GM19455 (cell line): ENCODE measurements at regions not wholly inside any gene's neighbourhood (a gene's known extent, or its start where the extent isn't known, plus 50 kb on each side); places are given as distances from the start of the nearest gene placed in this dataset.

Experiments
- ATAC-seq: cut with Tn5 transposase; IDR thresholded peaks from one replicate; pipeline ENCODE4 v1.9.1; 2021; ENCODE audit not compliant: unreplicated experiment

GRCh38 chr11:30089921-30090320 lies 73.1 kb upstream of the KCNA4 start:
- ATAC-seq, result no peak

GRCh38 chr11:30091246-30091645 lies 74.4 kb upstream of the KCNA4 start:
- ATAC-seq, result no peak

GRCh38 chr11:30091737-30092136 lies 74.9 kb upstream of the KCNA4 start:
- no peak for ATAC-seq

- ATAC-seq, result no peak
Observed at GRCh38 chr11:30092518-30092917, 75.7 kb upstream of the KCNA4 start.

- ATAC-seq, result no peak
Observed at GRCh38 chr11:30100495-30100894, 83.7 kb upstream of the KCNA4 start.

- ATAC-seq, result no peak
Observed at GRCh38 chr11:30106222-30107181, 89.7 kb upstream of the KCNA4 start.

- no peak for ATAC-seq
Observed at GRCh38 chr11:30107899-30108298, 91.1 kb upstream of the KCNA4 start.

GRCh38 chr11:30109774-30110173 lies 92.9 kb upstream of the KCNA4 start:
- ATAC-seq, result no peak

GRCh38 chr11:30110691-30111090 lies 93.9 kb upstream of the KCNA4 start:
- no peak for ATAC-seq

GRCh38 chr11:30111786-30112185 lies 95.0 kb upstream of the KCNA4 start:
- ATAC-seq, result no peak

GRCh38 chr11:30113326-30113898 lies 96.6 kb upstream of the KCNA4 start:
- ATAC-seq, result no peak

GRCh38 chr11:30116512-30116911 lies 99.7 kb upstream of the KCNA4 start:
- ATAC-seq, result no peak

GRCh38 chr11:30120045-30120589 lies 103.3 kb upstream of the KCNA4 start:
- ATAC-seq, result no peak

GRCh38 chr11:30125456-30125855 lies 105.4 kb upstream of the FSHB start:
- ATAC-seq, result no peak

GRCh38 chr11:30128269-30128932 lies 102.4 kb upstream of the FSHB start:
- ATAC-seq, result no peak

GRCh38 chr11:30131535-30131934 lies 99.3 kb upstream of the FSHB start:
- ATAC-seq, result no peak

- no peak for ATAC-seq
Observed at GRCh38 chr11:30133281-30133680, 97.5 kb upstream of the FSHB start.

- peak; percentile 75 for ATAC-seq
Observed at GRCh38 chr11:30143098-30143705, 87.6 kb upstream of the FSHB start.

- no peak for ATAC-seq
Observed at GRCh38 chr11:30147293-30147692, 83.5 kb upstream of the FSHB start.

- ATAC-seq, result no peak
Observed at GRCh38 chr11:30149998-30150397, 80.8 kb upstream of the FSHB start.

- ATAC-seq, result no peak
Observed at GRCh38 chr11:30150425-30150824, 80.4 kb upstream of the FSHB start.
